Peyer's patch (tissue), 4 donors: ENCODE measurements at regions not wholly inside any gene's neighbourhood (a gene's known extent, or its start where the extent isn't known, plus 50 kb on each side); places are given as distances from the start of the nearest gene placed in this dataset.

Source experiments
- POLR2A ChIP-seq, 2 donors: fragments of 450-650 bp; IDR thresholded peaks; one replicate each; pipeline ENCODE4 v1.5.1; 2017; ENCODE audit warnings: antibody characterized with exemption in 2 of 2, mild to moderate bottlenecking in 2 of 2, moderate library complexity in 2 of 2
- TF ChIP-seq, protein P1 (sequence below), 6 experiments: fragments of 450-650 bp in 4 of 6; fragments of 200-600 bp in 2 of 6; sonication (generic) in 1 of 6; IDR thresholded peaks; one replicate each; pipeline ENCODE4 v1.5.1; 2017 to 2019; ENCODE audit warnings: antibody characterized with exemption in 6 of 6, mild to moderate bottlenecking in 3 of 6, moderate library complexity in 1 of 6

GRCh38 chr3:162029736-162030135, 533.1 kb downstream of the OTOL1 start:
- TF ChIP-seq, protein P1, sequence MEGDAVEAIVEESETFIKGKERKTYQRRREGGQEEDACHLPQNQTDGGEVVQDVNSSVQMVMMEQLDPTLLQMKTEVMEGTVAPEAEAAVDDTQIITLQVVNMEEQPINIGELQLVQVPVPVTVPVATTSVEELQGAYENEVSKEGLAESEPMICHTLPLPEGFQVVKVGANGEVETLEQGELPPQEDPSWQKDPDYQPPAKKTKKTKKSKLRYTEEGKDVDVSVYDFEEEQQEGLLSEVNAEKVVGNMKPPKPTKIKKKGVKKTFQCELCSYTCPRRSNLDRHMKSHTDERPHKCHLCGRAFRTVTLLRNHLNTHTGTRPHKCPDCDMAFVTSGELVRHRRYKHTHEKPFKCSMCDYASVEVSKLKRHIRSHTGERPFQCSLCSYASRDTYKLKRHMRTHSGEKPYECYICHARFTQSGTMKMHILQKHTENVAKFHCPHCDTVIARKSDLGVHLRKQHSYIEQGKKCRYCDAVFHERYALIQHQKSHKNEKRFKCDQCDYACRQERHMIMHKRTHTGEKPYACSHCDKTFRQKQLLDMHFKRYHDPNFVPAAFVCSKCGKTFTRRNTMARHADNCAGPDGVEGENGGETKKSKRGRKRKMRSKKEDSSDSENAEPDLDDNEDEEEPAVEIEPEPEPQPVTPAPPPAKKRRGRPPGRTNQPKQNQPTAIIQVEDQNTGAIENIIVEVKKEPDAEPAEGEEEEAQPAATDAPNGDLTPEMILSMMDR (IDR thresholded peaks at IDR 0.05), result no peak
- TF ChIP-seq POLR2A (IDR thresholded peaks at IDR 0.05), result no peak
